ENCODE measurements at regions not wholly inside any gene's neighbourhood (a gene's known extent, or its start where the extent isn't known, plus 50 kb on each side); places are given as distances from the start of the nearest gene placed in this dataset.

- no peaks in the 10 kb centered on the region for H3K36me3 ChIP-seq
- intact Hi-C loops (cut with DNase I) = no loop called here
- peak overlapping the region; percentile 34 for H3K27ac ChIP-seq
- H3K9me3 ChIP-seq = no peaks in the 10 kb centered on the region
- H3K27me3 ChIP-seq = no peaks in the 10 kb centered on the region
- no peak for DNase-seq (ENCODE audit: extremely low spot score in 2 of 2)
- TF ChIP-seq, protein P1, sequence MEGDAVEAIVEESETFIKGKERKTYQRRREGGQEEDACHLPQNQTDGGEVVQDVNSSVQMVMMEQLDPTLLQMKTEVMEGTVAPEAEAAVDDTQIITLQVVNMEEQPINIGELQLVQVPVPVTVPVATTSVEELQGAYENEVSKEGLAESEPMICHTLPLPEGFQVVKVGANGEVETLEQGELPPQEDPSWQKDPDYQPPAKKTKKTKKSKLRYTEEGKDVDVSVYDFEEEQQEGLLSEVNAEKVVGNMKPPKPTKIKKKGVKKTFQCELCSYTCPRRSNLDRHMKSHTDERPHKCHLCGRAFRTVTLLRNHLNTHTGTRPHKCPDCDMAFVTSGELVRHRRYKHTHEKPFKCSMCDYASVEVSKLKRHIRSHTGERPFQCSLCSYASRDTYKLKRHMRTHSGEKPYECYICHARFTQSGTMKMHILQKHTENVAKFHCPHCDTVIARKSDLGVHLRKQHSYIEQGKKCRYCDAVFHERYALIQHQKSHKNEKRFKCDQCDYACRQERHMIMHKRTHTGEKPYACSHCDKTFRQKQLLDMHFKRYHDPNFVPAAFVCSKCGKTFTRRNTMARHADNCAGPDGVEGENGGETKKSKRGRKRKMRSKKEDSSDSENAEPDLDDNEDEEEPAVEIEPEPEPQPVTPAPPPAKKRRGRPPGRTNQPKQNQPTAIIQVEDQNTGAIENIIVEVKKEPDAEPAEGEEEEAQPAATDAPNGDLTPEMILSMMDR (IDR thresholded peaks at IDR 0.05) = no peak
- peak in 1 of 2 donors; percentile 76 for TF ChIP-seq POLR2AphosphoS5 (IDR thresholded peaks at IDR 0.05; ENCODE audit: insufficient read depth in 1 of 2, low read depth in 1 of 2)
- no peak for TF ChIP-seq POLR2A (IDR thresholded peaks at IDR 0.05)
- peaks cover 53% of the 10 kb centered on the region for H3K4me1 ChIP-seq
- no peak overlapping the region for H3K4me3 ChIP-seq
These were observed 82.5 kb upstream of the PTPN1 start for GRCh38 chr20:50427719-50428083.

DNA sequence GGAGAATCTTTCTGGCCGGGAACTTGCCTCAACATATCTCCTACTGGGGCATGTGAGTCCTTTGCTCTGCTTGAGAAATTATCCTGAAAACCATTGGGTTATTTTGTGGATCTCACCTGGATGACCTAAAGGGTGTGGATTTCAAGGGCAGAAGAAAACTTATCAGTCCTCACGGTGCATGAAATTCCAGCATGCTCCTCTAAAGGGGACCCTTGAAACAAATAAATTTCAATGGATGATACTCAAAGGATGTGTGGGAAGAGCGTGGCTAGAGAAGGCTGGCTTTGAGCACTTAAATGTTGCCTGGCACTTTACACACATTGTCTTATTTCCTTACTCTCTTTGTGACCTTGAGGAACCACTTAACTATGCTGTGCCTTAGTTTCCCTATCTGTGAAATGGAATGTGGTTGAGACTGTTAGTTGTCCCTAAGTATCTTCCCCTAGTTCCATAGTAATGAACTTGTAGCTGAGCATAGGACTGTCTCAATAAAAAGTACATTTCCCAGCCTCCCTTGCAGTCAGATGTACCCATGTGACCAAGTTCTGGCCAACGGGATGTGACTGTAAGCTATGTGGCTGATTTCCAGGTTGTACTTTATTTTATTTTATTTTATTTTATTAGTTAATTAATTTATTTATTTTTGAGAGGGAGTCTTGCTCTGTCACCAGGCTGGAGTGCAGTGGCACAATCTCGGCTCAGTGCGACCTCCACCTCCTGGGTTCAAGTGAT lies 81.9 kb upstream of the PTPN1 start:
- Histone ChIP-seq H3K27me3 (no peaks in the 10 kb centered on the region), H3K4me3 (no peak overlapping the region), H3K4me1 (peaks cover 49% of the 10 kb centered on the region), H3K27ac (peak overlapping the region; percentile 34), H3K36me3 (no peaks in the 10 kb centered on the region), H3K9me3 (no peaks in the 10 kb centered on the region)
- intact Hi-C loops (cut with DNase I) = no loop called here
- DNase-seq (ENCODE audit: extremely low spot score in 2 of 2) = no peak
- TF ChIP-seq POLR2AphosphoS5 (IDR thresholded peaks at IDR 0.05; ENCODE audit: insufficient read depth in 1 of 2, low read depth in 1 of 2) = no peak
- no peak for TF ChIP-seq POLR2A (IDR thresholded peaks at IDR 0.05)
- TF ChIP-seq, protein P1 (IDR thresholded peaks at IDR 0.05) = no peak

GRCh38 chr20:50429412-50429811 lies 80.8 kb upstream of the PTPN1 start:
- no peak for DNase-seq (ENCODE audit: extremely low spot score in 2 of 2)
- H3K4me3 ChIP-seq = no peak overlapping the region
- H3K27me3 ChIP-seq = no peaks in the 10 kb centered on the region
- H3K36me3 ChIP-seq = no peaks in the 10 kb centered on the region
- H3K27ac ChIP-seq = no peak overlapping the region
- intact Hi-C loops (cut with DNase I) = no loop called here
- H3K9me3 ChIP-seq = no peaks in the 10 kb centered on the region
- peaks cover 38% of the 10 kb centered on the region for H3K4me1 ChIP-seq
- TF ChIP-seq POLR2A (IDR thresholded peaks at IDR 0.05) (no peak), POLR2AphosphoS5 (IDR thresholded peaks at IDR 0.05; ENCODE audit: insufficient read depth in 1 of 2, low read depth in 1 of 2) (no peak)
- TF ChIP-seq, protein P1 (IDR thresholded peaks at IDR 0.05) = no peak

GRCh38 chr20:50431066-50431450 lies 79.1 kb upstream of the PTPN1 start:
- no peaks in the 10 kb centered on the region for H3K27me3 ChIP-seq
- peaks cover 38% of the 10 kb centered on the region for H3K4me1 ChIP-seq
- intact Hi-C loops (cut with DNase I) = no loop called here
- no peaks in the 10 kb centered on the region for H3K36me3 ChIP-seq
- no peak overlapping the region for H3K4me3 ChIP-seq
- H3K9me3 ChIP-seq = no peaks in the 10 kb centered on the region
- no peak for TF ChIP-seq POLR2A (IDR thresholded peaks at IDR 0.05)
- no peak for DNase-seq (ENCODE audit: extremely low spot score in 2 of 2)
- H3K27ac ChIP-seq = peak overlapping the region; percentile 68

DNA sequence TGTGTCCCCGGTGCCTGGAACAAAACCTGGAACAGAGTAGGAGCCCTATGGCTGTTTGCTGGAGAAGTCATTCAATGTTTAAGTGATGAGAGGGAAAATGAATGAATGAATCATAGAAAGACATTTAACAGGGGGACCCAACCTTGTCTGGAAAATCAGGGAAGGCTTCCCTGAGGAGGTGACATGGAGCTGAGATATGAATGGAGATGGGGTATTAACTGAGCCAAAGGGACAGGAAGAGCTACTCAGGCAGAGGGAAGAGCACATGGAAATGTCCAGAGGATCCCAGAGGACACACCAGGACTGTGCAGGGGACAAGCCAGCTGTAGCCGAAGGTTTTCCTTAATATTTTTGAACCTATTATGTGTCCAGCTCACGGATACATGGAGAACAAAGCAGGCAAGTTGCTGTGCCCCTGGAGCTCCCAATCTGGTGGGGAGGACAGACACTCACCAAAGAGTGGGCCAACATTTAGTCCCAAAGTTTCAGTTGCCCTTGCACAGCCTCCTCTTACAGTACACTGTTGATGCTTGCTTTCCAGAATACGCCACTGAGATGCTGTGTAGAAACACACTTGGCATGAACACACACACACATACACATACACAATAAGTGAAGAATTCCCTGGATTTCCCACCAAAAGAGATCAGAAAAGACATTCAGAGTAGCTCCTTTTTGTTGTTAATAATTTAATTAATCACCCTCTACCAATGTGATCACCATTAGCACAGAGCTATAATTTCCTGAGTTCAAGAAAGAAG lies 77.0 kb upstream of the PTPN1 start:
- no peaks in the 10 kb centered on the region for H3K27me3 ChIP-seq
- H3K27ac ChIP-seq = no peak overlapping the region
- peaks cover 23% of the 10 kb centered on the region for H3K4me1 ChIP-seq
- H3K36me3 ChIP-seq = no peaks in the 10 kb centered on the region
- intact Hi-C loops (cut with DNase I) = no loop called here
- DNase-seq (ENCODE audit: extremely low spot score in 2 of 2) = no peak
- H3K9me3 ChIP-seq = no peaks in the 10 kb centered on the region
- no peak for TF ChIP-seq POLR2A (IDR thresholded peaks at IDR 0.05)
- TF ChIP-seq POLR2AphosphoS5 (IDR thresholded peaks at IDR 0.05; ENCODE audit: insufficient read depth in 1 of 2, low read depth in 1 of 2) = no peak
- TF ChIP-seq, protein P1 (IDR thresholded peaks at IDR 0.05) = no peak
- no peak overlapping the region for H3K4me3 ChIP-seq
